ENCODE measurements at regions not wholly inside any gene's neighbourhood (a gene's known extent, or its start where the extent isn't known, plus 50 kb on each side); places are given as distances from the start of the nearest gene placed in this dataset.

DNA sequence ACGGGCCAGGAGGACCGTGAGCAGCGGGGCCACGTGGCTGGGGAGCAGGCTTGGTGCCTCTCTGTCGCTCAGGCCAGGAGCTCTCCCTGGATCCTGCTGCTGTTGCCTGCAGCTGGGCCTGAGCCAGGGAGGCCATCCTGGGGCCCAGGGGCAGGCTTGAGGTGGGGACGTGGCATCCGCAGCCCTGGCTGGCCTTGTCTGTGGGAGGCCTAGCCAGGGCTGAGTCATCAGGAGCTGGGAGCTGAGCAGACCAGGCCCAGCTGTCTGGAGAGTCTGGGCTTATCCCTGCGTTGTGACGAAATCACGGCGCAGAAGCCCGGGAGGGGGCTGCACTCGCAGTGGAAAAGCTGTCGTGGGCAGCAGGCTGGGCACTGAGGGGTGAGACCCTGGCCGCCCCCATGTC lies 138.8 kb upstream of the COL5A1 start:
- DNase-seq: peak; percentile 96

DNA sequence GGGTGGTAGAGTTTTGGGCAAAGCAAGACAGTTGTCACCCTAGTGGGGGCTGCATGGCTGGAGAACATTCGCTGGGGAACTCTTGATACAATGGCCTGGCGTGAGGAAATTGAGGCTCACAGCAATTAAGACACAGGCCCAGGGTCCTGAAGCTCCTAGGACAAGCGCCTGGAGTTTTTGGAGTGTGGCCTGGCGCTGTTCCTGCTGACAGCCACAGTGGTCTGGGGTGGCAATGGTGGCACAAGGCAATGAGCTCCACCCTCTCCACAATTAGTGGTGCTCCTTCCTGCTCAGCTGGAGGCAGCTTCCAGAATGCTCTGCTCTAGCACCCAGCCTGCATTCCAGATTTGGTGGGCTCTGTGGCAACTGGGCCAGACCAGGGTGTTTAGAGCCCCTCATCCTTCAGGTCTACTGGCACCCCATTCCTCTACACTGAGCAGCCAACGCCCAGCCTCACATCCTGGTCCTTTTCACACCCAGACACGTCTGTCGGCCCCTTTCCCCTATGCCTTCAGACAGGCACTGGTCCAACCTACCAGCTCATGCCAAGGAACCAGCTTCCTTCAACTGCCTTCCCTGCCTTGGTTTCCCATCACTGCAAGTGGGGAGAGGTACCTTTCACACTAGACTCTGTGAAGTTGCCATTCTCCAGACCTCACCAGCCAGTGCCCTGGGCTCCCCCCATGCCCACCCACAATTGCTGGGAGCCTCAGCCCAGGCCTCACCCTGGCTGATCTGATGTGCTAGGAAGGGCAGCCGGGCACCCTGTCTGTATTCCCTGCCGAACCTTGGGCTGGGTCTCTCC lies 138.1 kb upstream of the COL5A1 start:
- DNase-seq: no peak

DNA sequence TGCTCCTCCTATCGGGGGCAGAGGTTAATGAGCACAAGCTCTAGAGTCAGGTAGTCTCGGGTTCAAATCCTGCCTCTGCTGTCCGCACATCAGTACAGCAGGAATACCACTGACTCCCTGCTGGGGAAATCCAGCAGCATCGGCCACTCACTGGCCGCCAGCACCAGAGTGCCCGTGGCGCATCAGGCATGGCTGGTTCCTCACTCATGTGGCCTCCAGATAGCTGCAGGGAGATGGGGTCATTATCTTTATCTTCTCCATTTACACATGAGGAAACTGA lies 137.6 kb upstream of the COL5A1 start:
- DNase-seq: peak; percentile 40

DNA sequence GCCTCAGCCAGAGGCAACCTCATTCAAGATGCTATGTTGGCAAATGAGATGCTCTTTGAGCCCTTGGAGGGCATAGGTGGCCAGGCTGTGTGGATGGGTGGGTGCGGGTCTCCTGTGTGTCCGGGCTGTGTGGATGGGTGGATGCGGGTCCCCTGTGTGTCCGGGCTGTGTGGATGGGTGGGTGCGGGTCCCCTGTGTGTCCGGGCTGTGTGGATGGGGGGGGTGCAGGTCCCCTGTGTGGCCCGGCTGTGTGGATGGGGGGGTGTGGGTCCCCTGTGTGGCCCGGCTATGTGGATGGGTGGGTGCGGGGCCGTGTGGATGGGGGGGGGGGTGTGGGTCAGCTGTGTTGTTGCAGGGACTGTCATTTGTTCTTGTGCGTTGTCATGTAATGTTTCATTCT lies 136.6 kb upstream of the COL5A1 start:
- DNase-seq: no peak

DNA sequence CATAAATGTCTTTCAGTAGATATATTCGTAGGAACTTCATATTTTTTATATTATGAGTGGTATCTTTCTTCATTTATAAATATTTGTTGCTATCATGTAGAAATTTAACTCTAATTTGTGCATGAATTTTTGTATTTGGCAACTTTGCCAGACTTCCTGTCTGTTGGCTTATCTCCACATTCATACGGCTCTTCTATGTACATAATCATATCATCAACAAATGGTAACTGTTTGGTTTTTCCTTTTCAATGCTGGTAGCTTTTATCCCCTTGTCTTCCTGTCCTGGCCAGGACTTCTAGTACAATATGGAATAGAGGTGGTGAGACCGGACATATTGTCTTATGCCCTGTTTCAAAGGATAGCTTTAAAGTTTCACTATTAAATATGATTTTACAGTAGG lies 132.3 kb upstream of the COL5A1 start:
- no peak for DNase-seq

DNA sequence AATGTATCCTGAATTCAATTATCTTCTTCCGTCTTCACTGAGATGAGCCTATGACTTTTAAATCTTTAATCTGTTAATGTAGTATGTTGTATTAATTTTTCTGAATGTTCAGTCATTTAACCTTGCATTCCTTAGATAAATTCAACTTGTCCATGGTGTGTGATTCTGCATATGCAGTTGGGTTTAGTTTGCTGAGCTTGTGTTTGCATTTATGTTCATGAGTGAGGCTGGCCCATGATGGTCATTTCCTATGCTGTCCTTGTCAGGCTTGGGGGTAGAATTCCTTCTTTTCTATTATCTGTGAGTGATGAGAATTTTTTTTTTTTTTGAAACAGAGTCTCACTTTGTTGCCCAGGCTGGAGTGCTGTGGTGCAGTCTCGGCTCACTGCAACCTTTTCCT lies 131.8 kb upstream of the COL5A1 start:
- DNase-seq: no peak

DNA sequence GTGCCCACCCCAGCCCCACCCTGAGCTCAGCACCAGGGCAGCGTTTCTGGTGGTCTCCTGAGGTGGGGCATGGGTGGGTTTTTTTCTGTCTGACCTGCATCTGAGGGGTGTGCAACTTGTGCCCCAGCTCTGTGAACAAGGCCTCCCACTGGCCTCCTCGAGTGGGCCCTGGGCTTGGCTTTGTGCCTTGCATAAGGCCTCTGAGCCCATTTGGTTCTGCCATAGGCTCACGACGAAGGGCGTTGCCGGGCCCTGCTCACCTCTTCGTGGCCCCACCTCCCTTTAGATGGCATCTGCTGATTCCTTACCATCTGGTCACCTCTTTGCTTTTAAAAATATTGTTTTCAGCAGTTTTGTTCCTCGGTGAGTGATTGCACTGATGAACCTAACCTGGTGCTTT lies 127.1 kb upstream of the COL5A1 start:
- DNase-seq: no peak

DNA sequence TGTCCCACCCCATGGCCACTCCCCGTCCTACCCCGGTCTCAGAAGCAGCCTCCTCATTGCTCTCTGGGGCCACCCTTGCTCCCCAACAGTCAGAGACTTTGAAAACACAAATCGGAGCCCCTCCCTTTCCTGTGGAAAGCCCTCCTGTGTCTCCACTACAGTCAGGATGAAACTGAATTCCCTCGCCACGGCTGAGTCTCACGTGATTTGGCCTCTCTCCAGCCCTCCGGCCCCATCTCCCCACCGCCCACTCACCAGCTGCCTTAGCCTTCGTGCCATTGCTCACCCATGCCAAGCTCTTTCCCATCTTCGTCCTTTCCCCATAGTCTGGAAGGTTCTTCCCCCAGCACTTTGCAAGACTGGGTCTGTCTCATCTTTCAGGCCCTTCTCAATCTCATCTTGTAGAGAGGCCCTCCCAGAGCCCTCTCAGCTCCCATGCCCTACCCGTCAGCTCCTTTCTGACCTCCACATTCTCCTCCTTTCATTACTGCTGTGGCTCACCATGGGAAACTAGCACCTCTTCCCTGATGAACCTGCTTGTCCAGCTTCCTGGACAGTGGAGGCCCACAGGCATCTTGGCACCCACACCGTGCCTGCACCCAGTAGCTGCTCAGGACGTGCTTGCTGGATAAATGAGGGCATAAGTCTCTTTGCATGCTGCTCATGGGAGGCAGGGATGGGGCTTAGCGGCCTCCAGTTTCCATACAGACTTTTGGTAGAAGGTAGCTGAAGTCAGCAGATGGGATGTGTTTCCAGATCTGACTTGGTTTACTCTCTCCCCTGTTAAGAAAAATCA lies 126.4 kb upstream of the COL5A1 start:
- DNase-seq: no peak

DNA sequence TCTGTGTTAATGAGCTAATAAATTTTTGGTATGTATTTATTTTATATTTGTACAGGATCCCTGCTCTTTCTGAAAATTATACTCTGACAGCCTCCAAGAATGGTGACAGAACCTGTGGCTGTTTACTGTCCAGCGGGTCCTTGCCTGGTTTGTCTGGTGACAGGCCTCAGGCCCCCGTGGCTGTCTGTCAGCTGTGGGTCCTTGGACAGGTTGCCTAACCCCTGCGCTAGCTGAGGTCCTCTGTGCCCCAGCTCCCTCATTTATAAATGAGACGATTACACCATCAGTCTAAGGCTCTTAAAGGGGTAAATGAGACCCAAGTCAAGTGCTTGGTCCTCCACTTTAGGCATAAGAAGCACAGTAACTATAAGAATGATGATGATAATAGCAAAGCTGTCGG lies 125.1 kb upstream of the COL5A1 start:
- DNase-seq: no peak

DNA sequence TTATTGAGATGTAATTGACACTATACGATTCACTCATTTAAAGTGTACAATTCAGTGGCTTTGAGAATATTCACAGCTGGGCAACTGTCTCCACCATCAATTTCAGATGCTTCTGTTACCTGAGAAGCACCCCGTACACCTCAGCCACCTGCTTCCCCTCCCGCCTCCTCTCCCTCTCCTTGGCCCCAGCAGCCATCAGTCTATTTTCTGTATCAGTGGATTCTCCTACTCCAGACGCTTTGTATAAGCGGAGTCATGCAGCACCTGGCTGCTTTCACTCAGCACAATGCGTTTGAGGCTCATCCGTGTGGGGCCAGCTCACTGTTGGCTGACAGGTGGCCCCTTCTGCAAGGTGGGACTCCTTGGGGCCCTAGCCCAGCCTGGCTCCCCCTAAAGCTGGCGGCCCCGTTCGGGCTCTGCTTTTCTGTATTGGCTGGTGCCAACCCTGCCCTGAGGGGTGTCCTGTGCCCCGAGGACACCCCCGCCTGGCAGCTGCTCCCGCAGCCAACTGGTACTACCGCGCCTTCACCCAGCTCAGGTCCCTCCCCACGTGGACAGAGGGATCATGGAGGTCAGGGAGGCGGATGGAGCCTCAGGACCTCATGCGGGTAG lies 124.4 kb upstream of the COL5A1 start:
- DNase-seq: no peak

DNA sequence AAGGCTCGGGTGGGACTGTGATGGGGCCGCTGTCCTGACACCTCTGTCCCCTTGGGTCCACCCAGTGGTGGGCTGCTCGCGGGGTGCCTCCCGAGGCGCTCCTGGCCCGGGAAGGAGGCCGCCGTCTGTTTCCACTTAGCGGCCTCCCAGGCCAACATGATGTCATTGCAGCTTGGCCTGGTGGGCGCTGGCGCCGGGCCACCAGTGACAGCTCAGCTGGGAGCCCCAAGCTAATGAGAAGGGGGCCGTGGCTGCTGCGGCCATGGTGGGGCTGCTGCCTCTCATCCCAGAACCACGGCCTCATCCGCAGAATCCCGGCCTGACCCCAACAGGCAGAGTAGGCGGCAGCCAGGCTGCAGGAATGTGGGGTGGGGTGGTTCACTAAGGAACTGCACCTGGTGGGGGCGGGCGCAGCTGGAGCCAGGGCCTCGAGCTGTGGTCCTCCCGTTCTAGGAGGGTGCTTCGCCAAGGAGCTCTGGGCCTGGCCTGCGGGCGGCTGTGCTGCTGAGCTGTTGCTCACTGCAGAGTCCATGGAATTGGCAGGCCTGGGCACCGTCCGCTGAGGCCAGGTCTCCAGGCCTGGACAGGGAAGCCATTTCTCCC lies 123.5 kb upstream of the COL5A1 start:
- no peak for DNase-seq

DNA sequence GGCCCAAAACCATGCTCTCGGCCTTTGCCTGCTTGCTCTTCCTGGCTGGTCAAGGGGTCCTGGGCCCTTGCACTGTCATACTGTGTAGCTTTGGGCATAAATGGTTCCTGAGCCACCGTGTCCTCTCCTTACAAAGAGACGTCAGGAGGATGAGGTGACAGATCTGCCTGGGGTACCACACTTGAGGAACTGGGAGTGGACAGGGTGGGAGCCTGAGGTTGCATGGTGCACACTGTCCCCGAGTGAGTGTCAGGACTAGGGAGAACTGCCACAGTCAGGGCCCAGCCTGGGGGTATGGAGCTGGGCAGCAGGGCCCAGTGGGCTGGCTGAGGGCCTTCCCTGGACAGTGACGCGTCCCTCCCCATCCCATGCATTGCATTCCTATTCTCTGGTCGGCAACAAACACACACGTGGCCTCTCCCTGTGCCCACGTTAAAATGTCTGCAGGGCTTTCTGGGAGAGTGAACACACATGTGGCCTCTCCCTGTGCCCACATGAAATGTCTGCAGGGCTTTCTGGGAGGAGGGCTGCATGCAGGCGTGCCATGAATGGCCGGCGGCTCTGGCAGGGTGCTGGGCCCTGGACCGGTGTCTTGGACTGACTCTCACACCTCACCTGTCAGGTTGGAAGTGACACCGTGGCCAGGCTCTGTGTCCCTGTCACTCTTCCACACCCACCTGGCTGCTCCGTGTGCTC lies 122.1 kb upstream of the COL5A1 start:
- no peak for DNase-seq

DNA sequence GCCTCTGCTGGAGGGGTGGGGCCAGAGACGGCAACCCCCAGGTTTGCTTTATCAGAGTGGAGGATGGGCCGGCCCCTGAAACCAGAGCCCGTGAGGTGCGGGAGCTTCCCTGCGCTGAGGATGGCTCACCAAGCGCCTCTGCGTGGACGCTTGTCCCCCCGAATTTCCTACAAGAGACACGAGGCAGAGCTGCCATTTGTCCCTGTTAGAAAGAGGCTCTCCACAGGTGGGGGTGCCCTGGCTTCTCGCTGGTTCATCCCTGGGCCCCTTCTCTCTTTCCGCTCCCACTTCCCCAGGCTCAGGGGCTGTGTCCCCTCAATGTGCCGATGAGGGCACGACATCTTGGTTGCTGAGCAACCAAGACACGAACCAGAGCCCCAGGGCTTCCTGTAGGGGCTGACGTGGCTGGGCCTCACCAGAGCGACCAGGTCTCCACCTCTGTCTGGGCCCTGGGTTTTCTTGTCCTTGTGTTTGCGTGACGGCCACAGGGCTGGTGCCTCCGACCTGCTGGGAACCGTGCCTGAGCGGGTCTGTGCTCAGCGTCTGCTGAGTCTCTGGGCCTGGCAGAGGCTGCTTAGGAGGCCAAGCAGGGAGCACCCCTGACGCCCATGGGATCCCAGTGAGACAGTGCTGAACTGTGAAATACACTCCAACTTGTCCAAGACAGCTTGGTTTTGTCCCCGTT lies 119.6 kb upstream of the COL5A1 start:
- DNase-seq: no peak

DNA sequence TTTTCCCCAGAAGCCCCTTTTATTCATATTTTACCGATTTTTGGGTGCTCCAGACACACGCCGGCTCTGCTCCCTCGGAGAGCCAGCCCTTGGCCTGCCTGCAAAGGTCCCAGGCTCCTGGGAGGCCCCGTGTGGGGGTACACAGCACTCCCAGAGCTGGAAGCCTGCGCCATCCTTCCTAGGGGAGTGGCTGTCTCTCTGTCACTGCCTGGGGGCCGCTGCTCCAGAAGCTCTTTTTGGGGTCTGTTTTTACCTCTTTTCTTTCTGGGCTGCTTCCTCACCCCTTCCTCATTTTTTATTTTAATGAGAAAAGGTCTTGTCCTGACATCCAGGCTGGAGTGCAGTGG lies 119.1 kb upstream of the COL5A1 start:
- DNase-seq: no peak

DNA sequence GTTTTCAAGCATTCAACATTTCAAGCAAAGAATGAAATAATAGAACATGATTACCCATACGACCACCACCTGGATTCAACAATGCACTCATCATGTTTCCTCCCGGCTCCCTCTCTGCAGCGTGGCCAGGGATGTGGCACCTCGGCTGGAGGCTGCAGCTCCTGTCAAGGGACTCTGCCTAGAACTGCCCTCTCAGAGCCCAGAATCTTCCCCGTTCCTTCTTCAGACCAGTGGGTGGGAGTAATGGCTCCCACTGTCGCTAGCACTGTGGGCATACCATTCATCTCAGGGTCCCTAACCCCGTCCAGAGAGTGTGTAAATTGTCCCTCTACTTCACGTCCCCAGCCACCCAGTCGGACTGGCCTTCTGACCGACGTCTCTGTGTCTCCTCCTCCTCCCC lies 118.6 kb upstream of the COL5A1 start:
- no peak for DNase-seq

DNA sequence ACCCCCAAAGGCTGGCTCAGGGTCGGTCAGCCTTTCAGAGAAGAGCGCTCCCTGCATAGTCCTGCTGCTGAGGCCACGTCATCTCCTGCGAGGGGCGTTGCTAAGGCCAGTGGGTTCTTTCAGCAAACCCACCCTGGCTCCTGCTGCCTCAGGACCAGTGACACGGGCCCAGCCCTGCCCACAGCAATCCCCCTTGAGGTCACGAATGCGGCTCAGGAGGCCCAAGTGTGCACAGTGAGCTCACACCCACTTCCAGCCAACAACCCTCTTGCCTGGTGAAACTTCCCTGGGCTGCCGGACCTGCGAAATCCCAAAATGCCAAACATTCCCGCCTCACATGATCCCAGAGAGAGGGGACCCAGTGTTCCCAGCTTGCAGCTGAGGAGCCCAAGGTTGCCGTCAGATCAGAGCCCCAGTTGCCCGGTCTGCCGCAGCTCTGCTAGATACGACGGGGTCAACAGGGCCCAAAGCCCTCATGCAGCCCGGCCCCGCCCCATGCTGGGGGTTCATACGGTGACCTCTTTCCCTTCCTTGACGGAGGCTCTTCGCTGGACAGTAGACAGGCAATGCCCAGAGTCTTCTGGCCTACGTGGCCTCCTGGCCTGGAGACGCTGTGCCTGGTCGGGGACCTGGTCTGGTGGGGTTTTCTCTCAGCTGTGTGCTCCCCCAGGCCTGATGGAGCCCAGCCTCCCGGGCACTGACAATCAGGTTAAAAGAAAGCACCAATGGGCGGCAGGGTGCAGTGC lies 116.4 kb upstream of the COL5A1 start:
- no peak for DNase-seq

DNA sequence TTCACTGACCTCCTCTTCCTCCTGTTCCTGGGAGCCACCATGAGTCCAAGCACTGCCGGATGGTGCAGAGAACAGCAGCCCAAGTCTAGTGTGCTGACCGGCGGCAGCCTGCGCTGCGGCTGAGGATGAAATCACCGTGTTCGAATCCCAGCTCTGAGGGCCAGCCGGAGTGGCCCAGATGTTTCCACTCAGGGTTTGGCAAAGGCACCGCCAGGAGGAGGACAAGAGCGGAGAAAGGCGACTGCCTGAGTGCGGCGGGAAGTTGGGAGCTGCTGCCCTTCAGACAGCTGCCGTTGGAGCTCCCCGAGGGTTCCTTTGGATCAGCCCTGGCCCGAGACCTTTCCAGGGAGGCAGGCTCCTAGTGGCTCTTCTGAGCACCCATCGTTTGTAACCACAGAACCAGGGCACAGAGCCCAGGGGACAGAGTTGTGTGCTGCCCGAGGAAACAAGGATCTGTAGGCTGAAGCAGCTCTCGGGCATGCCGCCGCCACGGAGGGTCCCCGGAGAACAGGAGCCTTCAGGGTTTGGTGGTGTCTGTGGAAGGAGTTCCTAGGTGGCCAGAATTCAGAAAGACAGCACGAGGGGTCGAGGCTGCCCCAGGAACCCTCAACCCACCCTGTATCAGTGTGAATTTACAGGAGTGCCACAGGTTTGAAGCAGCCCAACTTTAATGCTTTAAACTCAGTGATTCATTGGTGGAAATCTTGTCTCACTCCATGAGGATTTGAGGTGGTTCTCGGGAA lies 115.6 kb upstream of the COL5A1 start:
- peak; percentile 47 for DNase-seq

DNA sequence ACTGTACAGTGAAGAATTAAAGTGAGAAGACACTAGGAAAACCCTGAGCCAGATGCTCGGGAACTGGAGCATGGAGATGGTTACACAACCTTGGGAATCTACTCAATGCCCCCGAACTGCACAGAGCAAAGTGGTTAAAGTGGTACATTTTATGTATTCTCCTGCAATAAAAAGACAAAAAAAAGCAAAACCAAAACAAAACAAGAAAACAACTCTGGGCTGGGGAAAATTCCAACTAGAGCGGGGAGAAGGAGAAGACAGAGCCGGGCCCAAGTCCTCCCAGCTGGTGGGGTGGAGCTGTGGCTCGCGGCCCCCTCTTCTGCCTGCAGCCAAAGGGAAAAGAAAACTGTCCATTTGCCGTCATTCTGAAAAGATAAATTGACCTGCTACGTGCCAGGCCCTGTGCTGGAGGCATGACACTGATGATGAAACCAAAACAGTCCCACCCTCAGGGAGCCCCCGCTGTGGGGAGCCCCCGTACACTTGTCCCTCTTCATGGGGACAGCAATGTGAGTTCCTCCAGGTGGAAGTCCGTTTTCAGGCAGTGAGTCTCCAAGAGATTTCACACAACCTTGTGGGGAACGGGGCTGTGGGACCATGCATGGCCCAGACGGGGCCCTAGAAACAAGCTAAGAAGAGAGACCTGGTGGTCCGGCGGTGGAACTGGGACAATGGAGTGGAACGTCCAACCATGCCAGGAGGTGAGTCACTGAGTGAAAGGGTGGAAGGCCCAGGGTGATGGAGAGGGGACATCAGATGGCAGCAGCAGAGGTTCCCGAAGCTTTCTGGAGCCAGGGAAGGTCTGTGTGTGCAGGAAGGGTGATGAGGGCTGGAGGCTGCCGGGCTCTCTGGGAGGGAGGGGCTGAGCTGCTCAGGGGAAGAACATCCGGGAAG lies 114.8 kb upstream of the COL5A1 start:
- no peak for DNase-seq

DNA sequence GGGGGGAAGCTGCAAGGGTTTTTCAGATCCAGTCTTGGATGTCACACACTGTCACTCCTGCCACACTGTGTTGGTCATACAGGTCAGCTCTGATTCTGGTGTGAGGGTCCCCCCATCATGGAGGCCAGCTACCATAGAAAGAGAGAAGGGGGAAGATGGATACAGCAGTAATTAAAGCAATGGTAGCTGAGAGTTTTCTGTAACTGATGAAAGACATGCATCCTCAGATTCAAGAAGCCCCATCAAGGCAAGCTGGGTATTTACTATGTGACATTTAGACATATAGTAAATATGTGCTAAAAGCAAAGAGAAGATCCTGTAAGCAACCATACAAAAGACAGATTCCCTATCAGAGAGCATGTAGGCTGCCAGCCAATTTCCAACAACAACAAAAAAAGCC lies 110.9 kb upstream of the COL5A1 start:
- DNase-seq: peak; percentile 29
